Calu3 (cell line): ENCODE measurements at regions not wholly inside any gene's neighbourhood (a gene's known extent, or its start where the extent isn't known, plus 50 kb on each side); places are given as distances from the start of the nearest gene placed in this dataset.

Experiments
- BruUV-seq: library from RNA; stranded (reverse); fragments of 400-500 nt; replicated peaks from 2 replicates; lab custom pipeline; 2021; lab: Mats Ljungman, UMichigan
- CTCF ChIA-PET: fragments of 300-600 bp; sonication (Branson Sonifier 250); formaldehyde crosslinking; loops from one replicate; lab custom pipeline; 2022; ENCODE audit warnings: antibody characterized with exemption; lab: Charles Lee
- DNase-seq: peaks from one replicate; pipeline ENCODE4 v3.0.0; 2022
- H3K27ac Mint-ChIP-seq: one replicate; pipeline ENCODE4 v1.8.0; 2022; ENCODE audit warnings: mixed read lengths; ENCODE audit not compliant: unreplicated experiment
- H3K27me3 Mint-ChIP-seq: one replicate; pipeline ENCODE4 v1.8.0; 2022; ENCODE audit warnings: mixed read lengths; ENCODE audit not compliant: unreplicated experiment
- H3K36me3 Mint-ChIP-seq: one replicate; pipeline ENCODE4 v1.8.0; 2022; ENCODE audit warnings: mild to moderate bottlenecking, moderate library complexity, mixed read lengths; ENCODE audit not compliant: insufficient read depth, unreplicated experiment
- H3K4me1 Mint-ChIP-seq: one replicate; pipeline ENCODE4 v1.8.0; 2022; ENCODE audit warnings: mild to moderate bottlenecking, low read depth, mixed read lengths; ENCODE audit not compliant: unreplicated experiment
- H3K4me3 Mint-ChIP-seq: one replicate; pipeline ENCODE4 v1.8.0; 2022; ENCODE audit warnings: mild to moderate bottlenecking, low read depth, moderate library complexity, mixed read lengths; ENCODE audit not compliant: unreplicated experiment
- H3K9me3 Mint-ChIP-seq: one replicate; pipeline ENCODE4 v1.8.0; 2022; ENCODE audit warnings: low read depth, mixed read lengths; ENCODE audit not compliant: unreplicated experiment
- intact Hi-C: fragments of 100-400 bp; cut with micrococcal nuclease; formaldehyde crosslinking; loops from one replicate; pipeline ENCODE4 v1.10.0; 2022; ENCODE audit not compliant: unreplicated experiment
- TF ChIP-seq, protein P1 (sequence below): fragments of 200-600 bp; IDR thresholded peaks from one replicate; pipeline ENCODE4 v1.8.0; 2022; ENCODE audit warnings: antibody characterized with exemption; ENCODE audit not compliant: unreplicated experiment

- H3K36me3 Mint-ChIP-seq = no peaks in the 10 kb centered on the region
- intact Hi-C loops = no loop called here
- CTCF ChIA-PET = no interaction called here
- H3K4me1 Mint-ChIP-seq = no peaks in the 10 kb centered on the region
- no TSS peak for BruUV-seq
- TF ChIP-seq, protein P1, sequence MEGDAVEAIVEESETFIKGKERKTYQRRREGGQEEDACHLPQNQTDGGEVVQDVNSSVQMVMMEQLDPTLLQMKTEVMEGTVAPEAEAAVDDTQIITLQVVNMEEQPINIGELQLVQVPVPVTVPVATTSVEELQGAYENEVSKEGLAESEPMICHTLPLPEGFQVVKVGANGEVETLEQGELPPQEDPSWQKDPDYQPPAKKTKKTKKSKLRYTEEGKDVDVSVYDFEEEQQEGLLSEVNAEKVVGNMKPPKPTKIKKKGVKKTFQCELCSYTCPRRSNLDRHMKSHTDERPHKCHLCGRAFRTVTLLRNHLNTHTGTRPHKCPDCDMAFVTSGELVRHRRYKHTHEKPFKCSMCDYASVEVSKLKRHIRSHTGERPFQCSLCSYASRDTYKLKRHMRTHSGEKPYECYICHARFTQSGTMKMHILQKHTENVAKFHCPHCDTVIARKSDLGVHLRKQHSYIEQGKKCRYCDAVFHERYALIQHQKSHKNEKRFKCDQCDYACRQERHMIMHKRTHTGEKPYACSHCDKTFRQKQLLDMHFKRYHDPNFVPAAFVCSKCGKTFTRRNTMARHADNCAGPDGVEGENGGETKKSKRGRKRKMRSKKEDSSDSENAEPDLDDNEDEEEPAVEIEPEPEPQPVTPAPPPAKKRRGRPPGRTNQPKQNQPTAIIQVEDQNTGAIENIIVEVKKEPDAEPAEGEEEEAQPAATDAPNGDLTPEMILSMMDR = no peak
- no peak overlapping the region for H3K4me3 Mint-ChIP-seq
- H3K27ac Mint-ChIP-seq = no peak overlapping the region
- no peaks in the 10 kb centered on the region for H3K9me3 Mint-ChIP-seq
- no peaks in the 10 kb centered on the region for H3K27me3 Mint-ChIP-seq
- no peak for DNase-seq
Measured at GRCh38 chr13:44165221-44165888, 208.3 kb upstream of the SERP2 start.

- no peak for DNase-seq
- CTCF ChIA-PET = no interaction called here
- no TSS peak for BruUV-seq
- Mint-ChIP-seq H3K27ac (no peak overlapping the region), H3K4me1 (no peaks in the 10 kb centered on the region), H3K9me3 (no peaks in the 10 kb centered on the region), H3K4me3 (no peak overlapping the region), H3K27me3 (no peaks in the 10 kb centered on the region), H3K36me3 (no peaks in the 10 kb centered on the region)
- intact Hi-C loops = no loop called here
- TF ChIP-seq, protein P1 = no peak
Measured at GRCh38 chr13:44165889-44166496, 207.6 kb upstream of the SERP2 start.

DNA sequence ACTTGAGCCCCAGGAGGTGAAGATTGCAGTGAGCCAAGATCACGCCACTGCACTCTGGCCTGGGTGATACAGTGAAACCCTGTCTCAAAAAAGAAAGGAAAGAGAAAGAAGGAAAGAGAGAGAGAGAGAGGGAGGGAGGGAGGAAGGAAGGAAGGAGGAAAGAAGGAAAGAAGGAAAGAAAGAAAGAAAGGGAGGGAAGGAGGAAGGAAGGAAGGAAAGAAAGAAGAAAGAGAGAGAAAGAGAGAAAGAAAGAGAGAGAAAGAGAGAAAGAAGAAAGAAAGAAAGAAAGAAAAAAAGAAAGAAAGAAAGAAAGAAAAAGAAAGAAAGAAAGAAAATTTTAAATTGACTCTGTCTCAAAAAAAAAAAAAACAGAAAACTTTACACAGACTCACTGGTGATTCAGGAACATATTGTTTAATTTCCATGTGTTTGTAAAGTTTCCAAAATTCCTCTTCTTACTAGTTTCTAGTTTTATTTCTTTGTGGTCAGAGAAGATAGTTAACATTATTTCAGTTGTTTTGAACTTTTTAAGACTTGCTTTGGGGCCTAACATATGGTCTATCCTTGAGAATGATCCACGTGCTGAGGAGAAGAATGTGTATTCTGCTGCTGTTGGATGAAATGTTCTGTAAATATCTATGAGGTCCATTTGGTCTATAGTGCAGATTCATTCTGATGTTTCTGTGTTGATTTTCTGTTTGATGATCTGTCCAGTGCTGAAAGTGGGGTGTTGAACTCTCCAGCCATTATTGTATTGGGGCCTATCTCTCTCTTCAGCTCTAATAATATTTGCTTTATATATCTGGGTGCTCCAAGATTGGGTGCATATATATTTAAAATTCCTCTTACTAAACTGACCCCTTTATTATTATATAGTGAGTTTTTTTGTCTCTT lies 204.4 kb upstream of the SERP2 start:
- TF ChIP-seq, protein P1 = no peak
- Mint-ChIP-seq H3K27me3 (no peaks in the 10 kb centered on the region), H3K36me3 (no peaks in the 10 kb centered on the region), H3K9me3 (peaks cover 4% of the 10 kb centered on the region), H3K4me3 (no peak overlapping the region), H3K4me1 (peaks cover under 1% of the 10 kb centered on the region), H3K27ac (no peak overlapping the region)
- intact Hi-C loops = no loop called here
- CTCF ChIA-PET = no interaction called here
- BruUV-seq = no TSS peak
- no peak for DNase-seq

- CTCF ChIA-PET = no interaction called here
- no peak overlapping the region for H3K27ac Mint-ChIP-seq
- TF ChIP-seq, protein P1 = no peak
- H3K9me3 Mint-ChIP-seq = peaks cover 4% of the 10 kb centered on the region
- no peak overlapping the region for H3K4me3 Mint-ChIP-seq
- no peak for DNase-seq
- intact Hi-C loops = no loop called here
- H3K36me3 Mint-ChIP-seq = no peaks in the 10 kb centered on the region
- H3K27me3 Mint-ChIP-seq = no peaks in the 10 kb centered on the region
- no TSS peak for BruUV-seq
- H3K4me1 Mint-ChIP-seq = peaks cover 8% of the 10 kb centered on the region
Measured at GRCh38 chr13:44170731-44171130, 202.9 kb upstream of the SERP2 start.
